Amniotic epithelial cell (primary cell): ENCODE measurements at regions not wholly inside any gene's neighbourhood (a gene's known extent, or its start where the extent isn't known, plus 50 kb on each side); places are given as distances from the start of the nearest gene placed in this dataset.

ENCODE experiments used
- DNase-seq: peaks from one replicate; pipeline ENCODE4 v3.0.0-alpha.2; 2010; ENCODE audit warnings: low read depth

DNA sequence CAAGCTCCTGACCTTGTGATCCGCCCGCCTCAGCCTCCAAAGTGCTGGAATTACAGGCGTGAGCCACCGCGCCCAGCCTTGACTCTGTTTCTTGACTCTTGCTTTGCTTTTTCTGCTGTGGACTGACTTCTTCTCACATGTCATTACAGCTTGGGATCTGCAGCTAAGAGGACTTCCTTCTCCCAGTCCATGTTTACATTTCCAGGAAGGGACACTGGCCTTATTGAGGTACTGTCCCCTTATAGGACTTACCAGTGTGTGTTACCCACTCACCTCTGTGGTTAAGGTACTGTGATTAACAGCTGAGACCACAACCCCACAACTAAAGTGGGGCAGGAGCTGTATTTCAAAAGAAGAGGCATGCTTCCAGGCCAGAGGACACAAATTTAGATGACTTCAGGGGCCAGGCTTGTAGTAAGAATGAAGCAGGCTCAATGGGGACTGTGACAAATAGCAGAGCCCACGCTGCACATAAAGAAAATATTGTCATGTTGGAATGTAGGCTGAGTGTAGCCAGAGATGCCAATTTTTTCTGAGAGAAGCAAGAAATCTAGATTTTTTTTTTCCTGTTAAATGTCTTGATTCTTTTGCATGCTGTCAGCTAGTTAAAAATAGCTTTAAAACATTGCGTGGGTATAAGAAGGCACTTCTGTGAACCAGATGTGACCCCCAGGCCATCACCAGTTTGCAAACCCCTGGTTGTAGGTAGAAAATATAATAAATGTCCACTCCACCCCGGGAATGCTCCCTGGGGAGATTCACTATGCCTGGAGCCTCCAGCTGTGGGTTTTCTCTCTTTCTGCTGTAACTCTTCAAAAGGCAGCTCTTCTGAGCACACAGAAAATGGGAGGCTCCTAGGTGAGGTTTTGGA, 75.0 kb downstream of the PTPDC1 start:
- no peak for DNase-seq

GRCh38 chr9:94160594-94161501, 76.6 kb downstream of the PTPDC1 start:
- DNase-seq: no peak

- no peak for DNase-seq
These were observed 77.4 kb downstream of the PTPDC1 start for GRCh38 chr9:94161673-94162072.

GRCh38 chr9:94164806-94165549, 80.7 kb downstream of the PTPDC1 start:
- no peak for DNase-seq

DNA sequence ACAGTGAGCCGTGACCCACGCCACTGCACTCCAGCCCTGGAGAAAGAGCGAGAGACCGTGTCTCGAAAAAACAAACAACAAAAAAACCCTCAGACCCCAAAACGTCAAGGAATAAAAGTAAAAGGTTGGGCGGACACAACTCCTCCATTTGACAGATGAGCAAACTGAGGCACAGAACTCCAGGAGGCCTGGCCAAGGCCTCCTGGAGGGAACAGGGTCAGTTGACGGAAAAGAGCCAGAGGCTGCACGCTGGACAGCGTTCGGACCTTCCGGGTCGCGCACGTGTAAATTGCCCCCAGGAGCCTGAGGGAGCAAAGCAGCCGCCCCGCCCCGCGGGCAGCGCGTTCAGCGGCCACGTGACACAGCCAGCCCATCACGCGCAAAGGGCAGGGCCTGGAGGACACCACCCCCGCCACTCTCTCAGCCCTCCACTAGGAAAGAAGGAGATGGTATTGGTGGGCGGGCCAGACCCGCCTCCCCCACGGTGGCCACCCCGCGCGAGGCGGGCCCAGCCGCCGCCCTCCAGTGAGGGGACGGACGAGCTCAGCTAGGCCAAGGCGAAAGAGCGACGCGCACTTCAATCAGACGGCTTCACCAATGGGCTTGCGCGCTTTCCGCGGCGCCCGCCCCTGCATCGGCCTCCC, 81.5 kb downstream of the PTPDC1 start:
- DNase-seq: peak; percentile 98

GRCh38 chr9:94166236-94166975, 82.1 kb downstream of the PTPDC1 start:
- DNase-seq: peak; percentile 99

GRCh38 chr9:94166976-94167346, 82.7 kb downstream of the PTPDC1 start:
- no peak for DNase-seq

DNA sequence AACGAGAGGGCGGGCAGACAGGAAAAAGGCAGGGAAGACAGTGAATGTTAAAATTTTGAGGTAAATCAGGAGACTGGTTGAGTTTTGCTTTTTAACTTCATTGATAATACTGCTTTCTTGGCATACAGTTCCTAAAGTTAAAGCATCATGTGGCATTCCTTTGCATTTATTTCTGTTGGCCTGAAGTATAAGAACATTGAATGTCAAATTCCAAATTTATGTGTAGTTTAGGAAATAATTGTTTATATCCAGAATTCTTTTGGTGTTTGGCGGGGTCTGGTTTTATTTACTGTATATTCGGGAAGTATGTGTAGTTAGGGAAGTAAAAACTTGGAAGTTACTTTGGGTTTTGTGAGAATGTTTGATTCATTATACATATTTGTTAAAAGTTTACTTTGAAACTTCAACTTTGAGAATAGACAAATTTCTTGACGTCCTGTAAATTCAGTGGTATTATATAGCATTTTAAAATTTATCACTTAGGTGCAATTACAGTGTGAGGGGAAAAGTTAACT, 83.2 kb downstream of the PTPDC1 start:
- DNase-seq: no peak

GRCh38 chr9:94168203-94169000, 84.1 kb downstream of the PTPDC1 start:
- DNase-seq: peak; percentile 52

- no peak for DNase-seq
These were observed 85.7 kb downstream of the PTPDC1 start for GRCh38 chr9:94169968-94170367.

DNA sequence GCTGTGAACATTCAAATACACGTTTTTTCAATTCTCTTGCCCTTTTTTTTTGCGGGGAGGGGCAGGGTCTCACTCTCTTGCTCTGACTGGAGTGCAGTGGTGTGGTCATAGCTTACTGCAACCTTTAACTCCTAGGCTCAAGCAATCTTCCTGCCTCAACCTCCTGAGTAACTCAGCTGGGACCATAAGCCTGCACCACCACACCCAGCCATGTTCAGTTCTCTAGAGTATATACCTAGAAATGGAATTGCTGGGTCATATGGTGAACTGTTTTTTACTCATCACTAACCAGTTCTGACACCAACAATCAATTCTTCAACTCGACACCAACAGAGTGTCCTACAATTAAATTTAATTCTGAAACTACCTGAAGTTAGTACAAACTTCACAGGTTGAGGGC, 85.5 kb upstream of the ZNF169 start:
- no peak for DNase-seq

GRCh38 chr9:94174164-94174563, 84.9 kb upstream of the ZNF169 start:
- no peak for DNase-seq

- peak; percentile 73 for DNase-seq
These were observed 83.4 kb upstream of the ZNF169 start for GRCh38 chr9:94175669-94176068.

GRCh38 chr9:94176608-94177007, 82.5 kb upstream of the ZNF169 start:
- DNase-seq: no peak

GRCh38 chr9:94178927-94179326, 80.2 kb upstream of the ZNF169 start:
- DNase-seq: no peak

GRCh38 chr9:94181408-94182181, 77.5 kb upstream of the ZNF169 start:
- no peak for DNase-seq

GRCh38 chr9:94182532-94182931, 76.6 kb upstream of the ZNF169 start:
- DNase-seq: no peak

DNA sequence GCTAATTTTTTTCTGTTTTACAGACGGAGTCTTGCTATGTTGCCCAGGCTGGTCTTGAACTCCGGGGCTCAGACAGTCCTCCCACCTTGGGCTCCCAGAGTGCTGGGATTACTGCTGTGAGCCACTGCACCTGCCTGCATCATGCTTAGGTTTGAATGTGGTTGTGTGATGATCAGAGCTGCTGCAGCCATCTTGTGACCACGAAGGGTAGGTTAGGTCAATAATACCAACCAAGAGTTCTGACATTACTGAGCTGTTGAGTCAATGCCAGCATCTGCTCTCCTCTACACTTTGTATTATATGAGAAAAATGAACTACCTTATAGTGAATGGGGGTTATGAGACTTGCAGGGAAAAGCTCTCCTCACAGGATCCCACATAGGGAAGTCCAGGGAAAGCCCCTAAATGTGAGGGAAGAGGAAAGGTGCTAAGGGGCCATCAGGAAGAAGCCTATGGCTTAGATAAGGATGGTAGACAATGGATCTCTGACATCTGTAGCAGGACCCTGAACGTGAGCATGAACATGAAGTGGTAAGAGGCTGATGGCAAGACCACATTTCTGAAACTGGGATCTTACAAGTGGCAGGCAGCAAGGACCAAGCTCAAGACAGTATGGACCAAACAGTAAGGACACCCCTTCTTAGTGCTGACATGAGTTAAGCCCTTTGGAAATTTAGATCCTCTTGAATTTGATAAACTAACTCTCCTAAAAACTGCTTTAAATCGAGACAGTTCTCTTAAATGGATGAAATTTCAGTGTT, 75.7 kb upstream of the ZNF169 start:
- no peak for DNase-seq
